ENCODE measurements at regions not wholly inside any gene's neighbourhood (a gene's known extent, or its start where the extent isn't known, plus 50 kb on each side); places are given as distances from the start of the nearest gene placed in this dataset.

- TF ChIP-seq ZNF207 (IDR thresholded peaks at IDR 0.05; ENCODE audit: borderline replicate concordance) (no peak), POLR2AphosphoS2 (IDR thresholded peaks at IDR 0.05; ENCODE audit: low read depth, low read length) (no peak), KDM1A (IDR thresholded peaks at IDR 0.05; ENCODE audit: borderline replicate concordance) (no peak), STAT1 (conservative IDR thresholded peaks at IDR 0.05) (no peak), STAT3 (IDR thresholded peaks at IDR 0.05; ENCODE audit: low read depth, low read length) (no peak), IRF3 (IDR thresholded peaks at IDR 0.05) (no peak)
- TF ChIP-seq, protein P1, sequence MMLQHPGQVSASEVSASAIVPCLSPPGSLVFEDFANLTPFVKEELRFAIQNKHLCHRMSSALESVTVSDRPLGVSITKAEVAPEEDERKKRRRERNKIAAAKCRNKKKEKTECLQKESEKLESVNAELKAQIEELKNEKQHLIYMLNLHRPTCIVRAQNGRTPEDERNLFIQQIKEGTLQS (IDR thresholded peaks at IDR 0.05; ENCODE audit: borderline replicate concordance, extremely low read depth, low read depth, low read length) = no peak
- TF ChIP-seq, protein P2, sequence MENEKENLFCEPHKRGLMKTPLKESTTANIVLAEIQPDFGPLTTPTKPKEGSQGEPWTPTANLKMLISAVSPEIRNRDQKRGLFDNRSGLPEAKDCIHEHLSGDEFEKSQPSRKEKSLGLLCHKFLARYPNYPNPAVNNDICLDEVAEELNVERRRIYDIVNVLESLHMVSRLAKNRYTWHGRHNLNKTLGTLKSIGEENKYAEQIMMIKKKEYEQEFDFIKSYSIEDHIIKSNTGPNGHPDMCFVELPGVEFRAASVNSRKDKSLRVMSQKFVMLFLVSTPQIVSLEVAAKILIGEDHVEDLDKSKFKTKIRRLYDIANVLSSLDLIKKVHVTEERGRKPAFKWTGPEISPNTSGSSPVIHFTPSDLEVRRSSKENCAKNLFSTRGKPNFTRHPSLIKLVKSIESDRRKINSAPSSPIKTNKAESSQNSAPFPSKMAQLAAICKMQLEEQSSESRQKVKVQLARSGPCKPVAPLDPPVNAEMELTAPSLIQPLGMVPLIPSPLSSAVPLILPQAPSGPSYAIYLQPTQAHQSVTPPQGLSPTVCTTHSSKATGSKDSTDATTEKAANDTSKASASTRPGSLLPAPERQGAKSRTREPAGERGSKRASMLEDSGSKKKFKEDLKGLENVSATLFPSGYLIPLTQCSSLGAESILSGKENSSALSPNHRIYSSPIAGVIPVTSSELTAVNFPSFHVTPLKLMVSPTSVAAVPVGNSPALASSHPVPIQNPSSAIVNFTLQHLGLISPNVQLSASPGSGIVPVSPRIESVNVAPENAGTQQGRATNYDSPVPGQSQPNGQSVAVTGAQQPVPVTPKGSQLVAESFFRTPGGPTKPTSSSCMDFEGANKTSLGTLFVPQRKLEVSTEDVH (IDR thresholded peaks at IDR 0.05; ENCODE audit: low read depth, partially characterized antibody) = no peak
Measured at GRCh38 chr6:16069222-16069621, 59.7 kb upstream of the MYLIP start (continued).

GRCh38 chr6:16067568-16067967, 61.3 kb upstream of the MYLIP start:
- Histone ChIP-seq H3K4me1 (ENCODE audit: control insufficient read depth, insufficient read depth, low read length) (no peaks in the 10 kb centered on the region), H3K27me3 (replicated peaks in 1 of 2; ENCODE audit: control insufficient read depth in 2 of 2, insufficient read depth in 2 of 2, low read length in 1 of 2) (no peaks in the 10 kb centered on the region), H3K36me3 (ENCODE audit: control insufficient read depth in 2 of 2, insufficient read depth in 2 of 2, low read length in 1 of 2) (no peaks in the 10 kb centered on the region), H3K9me3 (replicated peaks; ENCODE audit: control insufficient read depth, insufficient read depth, low read length) (no peaks in the 10 kb centered on the region), H3K79me2 (ENCODE audit: control insufficient read depth, insufficient read depth, low read length) (no peaks in the 10 kb centered on the region), H3K4me3 (no peak overlapping the region), H3K9ac (ENCODE audit: control insufficient read depth, insufficient read depth, low read length) (no peak overlapping the region), H4K20me1 (ENCODE audit: control insufficient read depth, insufficient read depth) (no peaks in the 10 kb centered on the region), H3K4me2 (ENCODE audit: control insufficient read depth, insufficient read depth) (no peak overlapping the region), H2AFZ (ENCODE audit: control insufficient read depth, low read depth, low read length) (no peak overlapping the region), H3K27ac (ENCODE audit: control insufficient read depth, insufficient read depth) (no peak overlapping the region)
- intact Hi-C loops (cut with micrococcal nuclease; ENCODE audit: unreplicated experiment) (no loop called here), in situ Hi-C loops (cut with MboI) (no loop called here)
- ChIA-PET CTCF (interaction anchor here (1.5 kb wide), 1 partner anchor 8 kb away, joined by 3 read pairs; no protein-coding TSS in a partner anchor), POLR2A (no interaction called here), SMC1A (ENCODE audit: uncharacterized antibody, unreplicated experiment) (interaction anchor here (0.8 kb wide), 1 partner anchor 11 kb away, joined by 3 read pairs; no protein-coding TSS in a partner anchor), RAD21 (ENCODE audit: unreplicated experiment) (no interaction called here)
- no peak for FAIRE-seq
- TF ChIP-seq NBN (IDR thresholded peaks at IDR 0.05) = no peak
- TF ChIP-seq ZSCAN29 (IDR thresholded peaks at IDR 0.05) = no peak
- TF ChIP-seq PAX8 (IDR thresholded peaks at IDR 0.05) = no peak
- TF ChIP-seq PBX3 (IDR thresholded peaks at IDR 0.05; ENCODE audit: insufficient replicate concordance, low read depth, low read length) = no peak
- ATAC-seq = no peak
- BruUV-seq (replicated peaks) = no TSS peak
- 32% methylated on average over 3 of the region's 3 CpGs for WGBS (ENCODE audit: insufficient coverage, insufficient replicate concordance, low lambda C conversion rate, missing lambda C conversion rate)
- DNase-seq (ENCODE audit: low read depth, low spot score) = no peak

All from GM12878 (cell line).